ENCODE measurements at regions not wholly inside any gene's neighbourhood (a gene's known extent, or its start where the extent isn't known, plus 50 kb on each side); places are given as distances from the start of the nearest gene placed in this dataset.

DNA sequence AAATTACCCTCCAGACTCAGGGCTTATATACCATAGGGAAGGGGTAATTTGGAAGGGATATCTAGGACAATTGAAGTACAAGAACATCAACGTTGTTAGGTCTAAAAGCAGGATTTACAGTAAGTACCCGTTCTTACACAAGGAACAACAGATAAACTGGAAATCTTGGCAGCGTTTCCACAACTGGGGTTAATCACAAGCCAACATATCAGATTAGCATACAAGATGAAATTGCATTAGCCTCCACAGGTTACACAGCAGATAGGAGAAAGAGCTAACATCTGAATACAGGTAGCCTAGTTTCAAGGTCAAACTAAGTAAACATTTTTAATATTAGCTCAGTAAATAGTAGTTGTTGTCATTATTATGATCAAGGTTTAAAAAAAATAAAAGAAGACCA, 1214.0 kb upstream of the PCDH20 start:
- Mint-ChIP-seq H3K9me3 (no peaks in the 10 kb centered on the region), H3K27ac (no peak overlapping the region), H3K36me3 (no peaks in the 10 kb centered on the region), H3K4me3 (no peak overlapping the region), H3K4me1 (0 out of 2 replicates have a peak, but pooled peaks cover 6% of the 10 kb centered on the region), H3K27me3 (ENCODE audit: low read depth) (no peaks in the 10 kb centered on the region)
- POLR2A ChIA-PET = no interaction called here
- TF ChIP-seq TEAD1 (CRISPR knock-in tag; IDR thresholded peaks at IDR 0.05) = no peak
- no peak for TF ChIP-seq MYBL2 (CRISPR knock-in tag; IDR thresholded peaks at IDR 0.05)
- TF ChIP-seq, protein P1, sequence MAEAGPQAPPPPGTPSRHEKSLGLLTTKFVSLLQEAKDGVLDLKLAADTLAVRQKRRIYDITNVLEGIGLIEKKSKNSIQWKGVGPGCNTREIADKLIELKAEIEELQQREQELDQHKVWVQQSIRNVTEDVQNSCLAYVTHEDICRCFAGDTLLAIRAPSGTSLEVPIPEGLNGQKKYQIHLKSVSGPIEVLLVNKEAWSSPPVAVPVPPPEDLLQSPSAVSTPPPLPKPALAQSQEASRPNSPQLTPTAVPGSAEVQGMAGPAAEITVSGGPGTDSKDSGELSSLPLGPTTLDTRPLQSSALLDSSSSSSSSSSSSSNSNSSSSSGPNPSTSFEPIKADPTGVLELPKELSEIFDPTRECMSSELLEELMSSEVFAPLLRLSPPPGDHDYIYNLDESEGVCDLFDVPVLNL (CRISPR knock-in tag; IDR thresholded peaks at IDR 0.05; ENCODE audit: borderline replicate concordance, low read depth) = no peak
- TF ChIP-seq ZNF317 (CRISPR knock-in tag; IDR thresholded peaks at IDR 0.05; ENCODE audit: borderline replicate concordance, low read depth) = no peak
- no peak for TF ChIP-seq HMGA2 (CRISPR knock-in tag; IDR thresholded peaks at IDR 0.05)
- TF ChIP-seq TEAD4 (CRISPR knock-in tag; IDR thresholded peaks at IDR 0.05) = no peak
- TF ChIP-seq ZNF425 (CRISPR knock-in tag; conservative IDR thresholded peaks at IDR 0.05) = no peak
- TF ChIP-seq ERG (CRISPR knock-in tag; IDR thresholded peaks at IDR 0.05) = no peak
- TF ChIP-seq JUN (CRISPR knock-in tag; IDR thresholded peaks at IDR 0.05) = no peak
- TF ChIP-seq CREM (CRISPR knock-in tag; IDR thresholded peaks at IDR 0.05) = no peak
- TF ChIP-seq, protein P2, sequence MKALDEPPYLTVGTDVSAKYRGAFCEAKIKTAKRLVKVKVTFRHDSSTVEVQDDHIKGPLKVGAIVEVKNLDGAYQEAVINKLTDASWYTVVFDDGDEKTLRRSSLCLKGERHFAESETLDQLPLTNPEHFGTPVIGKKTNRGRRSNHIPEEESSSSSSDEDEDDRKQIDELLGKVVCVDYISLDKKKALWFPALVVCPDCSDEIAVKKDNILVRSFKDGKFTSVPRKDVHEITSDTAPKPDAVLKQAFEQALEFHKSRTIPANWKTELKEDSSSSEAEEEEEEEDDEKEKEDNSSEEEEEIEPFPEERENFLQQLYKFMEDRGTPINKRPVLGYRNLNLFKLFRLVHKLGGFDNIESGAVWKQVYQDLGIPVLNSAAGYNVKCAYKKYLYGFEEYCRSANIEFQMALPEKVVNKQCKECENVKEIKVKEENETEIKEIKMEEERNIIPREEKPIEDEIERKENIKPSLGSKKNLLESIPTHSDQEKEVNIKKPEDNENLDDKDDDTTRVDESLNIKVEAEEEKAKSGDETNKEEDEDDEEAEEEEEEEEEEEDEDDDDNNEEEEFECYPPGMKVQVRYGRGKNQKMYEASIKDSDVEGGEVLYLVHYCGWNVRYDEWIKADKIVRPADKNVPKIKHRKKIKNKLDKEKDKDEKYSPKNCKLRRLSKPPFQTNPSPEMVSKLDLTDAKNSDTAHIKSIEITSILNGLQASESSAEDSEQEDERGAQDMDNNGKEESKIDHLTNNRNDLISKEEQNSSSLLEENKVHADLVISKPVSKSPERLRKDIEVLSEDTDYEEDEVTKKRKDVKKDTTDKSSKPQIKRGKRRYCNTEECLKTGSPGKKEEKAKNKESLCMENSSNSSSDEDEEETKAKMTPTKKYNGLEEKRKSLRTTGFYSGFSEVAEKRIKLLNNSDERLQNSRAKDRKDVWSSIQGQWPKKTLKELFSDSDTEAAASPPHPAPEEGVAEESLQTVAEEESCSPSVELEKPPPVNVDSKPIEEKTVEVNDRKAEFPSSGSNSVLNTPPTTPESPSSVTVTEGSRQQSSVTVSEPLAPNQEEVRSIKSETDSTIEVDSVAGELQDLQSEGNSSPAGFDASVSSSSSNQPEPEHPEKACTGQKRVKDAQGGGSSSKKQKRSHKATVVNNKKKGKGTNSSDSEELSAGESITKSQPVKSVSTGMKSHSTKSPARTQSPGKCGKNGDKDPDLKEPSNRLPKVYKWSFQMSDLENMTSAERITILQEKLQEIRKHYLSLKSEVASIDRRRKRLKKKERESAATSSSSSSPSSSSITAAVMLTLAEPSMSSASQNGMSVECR (CRISPR knock-in tag; IDR thresholded peaks at IDR 0.05; ENCODE audit: borderline replicate concordance) = no peak
- TF ChIP-seq FOXP1 (CRISPR knock-in tag; IDR thresholded peaks at IDR 0.05; ENCODE audit: borderline replicate concordance) = no peak
- TF ChIP-seq GABPB1 (CRISPR knock-in tag; IDR thresholded peaks at IDR 0.05) = no peak
- TF ChIP-seq GTF2I (CRISPR knock-in tag; conservative IDR thresholded peaks at IDR 0.05) = no peak
- TF ChIP-seq MXD4 (CRISPR knock-in tag; IDR thresholded peaks at IDR 0.05; ENCODE audit: borderline replicate concordance) = no peak
- TF ChIP-seq OVOL2 (CRISPR knock-in tag; IDR thresholded peaks at IDR 0.05; ENCODE audit: borderline replicate concordance) = no peak
- no peak for TF ChIP-seq NFYB (CRISPR knock-in tag; conservative IDR thresholded peaks at IDR 0.05; ENCODE audit: low read depth)
- TF ChIP-seq NR3C1 (CRISPR knock-in tag; conservative IDR thresholded peaks at IDR 0.05; ENCODE audit: low read depth) = no peak
- DNase-seq (ENCODE audit: low spot score) = no peak
- CTCF ChIA-PET = no interaction called here
- no peak for ATAC-seq

- peak; percentile 50 for ATAC-seq
- no peaks in the 10 kb centered on the region for H3K27me3 Mint-ChIP-seq (ENCODE audit: low read depth)
- no peak overlapping the region for H3K4me3 Mint-ChIP-seq
- CTCF ChIA-PET = interaction anchor here (0.8 to 1.2 kb wide), 4 partner anchors 12 to 172 kb away, joined by 3 to 4 read pairs (median 4); no protein-coding TSS in a partner anchor
- no peaks in the 10 kb centered on the region for H3K36me3 Mint-ChIP-seq
- H3K9me3 Mint-ChIP-seq = no peaks in the 10 kb centered on the region
- DNase-seq (ENCODE audit: low spot score) = no peak
- peaks cover 8% of the 10 kb centered on the region for H3K4me1 Mint-ChIP-seq
- POLR2A ChIA-PET = no interaction called here
- no peak overlapping the region for H3K27ac Mint-ChIP-seq
- no peak for TF ChIP-seq MXD4 (CRISPR knock-in tag; IDR thresholded peaks at IDR 0.05; ENCODE audit: borderline replicate concordance)
- TF ChIP-seq, protein P2 (CRISPR knock-in tag; IDR thresholded peaks at IDR 0.05; ENCODE audit: borderline replicate concordance) = no peak
- TF ChIP-seq, protein P3, sequence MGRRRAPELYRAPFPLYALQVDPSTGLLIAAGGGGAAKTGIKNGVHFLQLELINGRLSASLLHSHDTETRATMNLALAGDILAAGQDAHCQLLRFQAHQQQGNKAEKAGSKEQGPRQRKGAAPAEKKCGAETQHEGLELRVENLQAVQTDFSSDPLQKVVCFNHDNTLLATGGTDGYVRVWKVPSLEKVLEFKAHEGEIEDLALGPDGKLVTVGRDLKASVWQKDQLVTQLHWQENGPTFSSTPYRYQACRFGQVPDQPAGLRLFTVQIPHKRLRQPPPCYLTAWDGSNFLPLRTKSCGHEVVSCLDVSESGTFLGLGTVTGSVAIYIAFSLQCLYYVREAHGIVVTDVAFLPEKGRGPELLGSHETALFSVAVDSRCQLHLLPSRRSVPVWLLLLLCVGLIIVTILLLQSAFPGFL (CRISPR knock-in tag; IDR thresholded peaks at IDR 0.05; ENCODE audit: borderline replicate concordance) = no peak
These were observed 1211.6 kb upstream of the PCDH20 start for GRCh38 chr13:62627226-62627625.
